ENCODE measurements at regions not wholly inside any gene's neighbourhood (a gene's known extent, or its start where the extent isn't known, plus 50 kb on each side); places are given as distances from the start of the nearest gene placed in this dataset.

DNA sequence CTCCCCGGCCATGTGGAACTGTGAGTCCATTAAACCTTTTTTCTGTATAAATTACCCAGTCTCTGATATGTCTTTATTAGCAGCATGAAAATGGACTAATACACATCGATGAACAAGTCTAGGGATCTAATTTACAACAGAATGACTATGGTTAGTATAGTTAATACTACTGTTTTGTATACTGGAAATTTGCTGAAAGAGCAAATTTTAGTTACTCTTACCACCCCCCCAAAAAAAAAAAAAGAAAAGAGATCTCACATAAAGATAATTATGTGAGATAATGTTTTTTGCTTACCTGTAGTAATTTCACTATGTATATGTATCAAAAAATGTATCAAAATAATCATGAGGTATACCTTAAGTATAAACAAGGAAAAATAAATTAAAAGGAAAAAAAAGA is 199.5 kb upstream of the GRM3 start:
- TF ChIP-seq, protein P1, sequence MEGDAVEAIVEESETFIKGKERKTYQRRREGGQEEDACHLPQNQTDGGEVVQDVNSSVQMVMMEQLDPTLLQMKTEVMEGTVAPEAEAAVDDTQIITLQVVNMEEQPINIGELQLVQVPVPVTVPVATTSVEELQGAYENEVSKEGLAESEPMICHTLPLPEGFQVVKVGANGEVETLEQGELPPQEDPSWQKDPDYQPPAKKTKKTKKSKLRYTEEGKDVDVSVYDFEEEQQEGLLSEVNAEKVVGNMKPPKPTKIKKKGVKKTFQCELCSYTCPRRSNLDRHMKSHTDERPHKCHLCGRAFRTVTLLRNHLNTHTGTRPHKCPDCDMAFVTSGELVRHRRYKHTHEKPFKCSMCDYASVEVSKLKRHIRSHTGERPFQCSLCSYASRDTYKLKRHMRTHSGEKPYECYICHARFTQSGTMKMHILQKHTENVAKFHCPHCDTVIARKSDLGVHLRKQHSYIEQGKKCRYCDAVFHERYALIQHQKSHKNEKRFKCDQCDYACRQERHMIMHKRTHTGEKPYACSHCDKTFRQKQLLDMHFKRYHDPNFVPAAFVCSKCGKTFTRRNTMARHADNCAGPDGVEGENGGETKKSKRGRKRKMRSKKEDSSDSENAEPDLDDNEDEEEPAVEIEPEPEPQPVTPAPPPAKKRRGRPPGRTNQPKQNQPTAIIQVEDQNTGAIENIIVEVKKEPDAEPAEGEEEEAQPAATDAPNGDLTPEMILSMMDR (optimal IDR thresholded peaks at IDR 0.05 in 1 of 3, IDR thresholded peaks at IDR 0.05 in 1 of 3, conservative IDR thresholded peaks at IDR 0.05 in 1 of 3; ENCODE audit: extremely low read depth in 1 of 3, insufficient read depth in 2 of 3, low read length in 3 of 3) = no peak
- TF ChIP-seq EZH2 (IDR thresholded peaks at IDR 0.05; ENCODE audit: low read length) = no peak

All from keratinocyte (primary cell).